ENCODE measurements at regions not wholly inside any gene's neighbourhood (a gene's known extent, or its start where the extent isn't known, plus 50 kb on each side); places are given as distances from the start of the nearest gene placed in this dataset.

- no peak for TF ChIP-seq CTCF (IDR thresholded peaks at IDR 0.05; ENCODE audit: poor library complexity, severe bottlenecking)
- TF ChIP-seq EZH2 (IDR thresholded peaks at IDR 0.05; ENCODE audit: borderline replicate concordance, insufficient read depth, low read length, poor library complexity, severe bottlenecking) = no peak
- TF ChIP-seq, protein P1, sequence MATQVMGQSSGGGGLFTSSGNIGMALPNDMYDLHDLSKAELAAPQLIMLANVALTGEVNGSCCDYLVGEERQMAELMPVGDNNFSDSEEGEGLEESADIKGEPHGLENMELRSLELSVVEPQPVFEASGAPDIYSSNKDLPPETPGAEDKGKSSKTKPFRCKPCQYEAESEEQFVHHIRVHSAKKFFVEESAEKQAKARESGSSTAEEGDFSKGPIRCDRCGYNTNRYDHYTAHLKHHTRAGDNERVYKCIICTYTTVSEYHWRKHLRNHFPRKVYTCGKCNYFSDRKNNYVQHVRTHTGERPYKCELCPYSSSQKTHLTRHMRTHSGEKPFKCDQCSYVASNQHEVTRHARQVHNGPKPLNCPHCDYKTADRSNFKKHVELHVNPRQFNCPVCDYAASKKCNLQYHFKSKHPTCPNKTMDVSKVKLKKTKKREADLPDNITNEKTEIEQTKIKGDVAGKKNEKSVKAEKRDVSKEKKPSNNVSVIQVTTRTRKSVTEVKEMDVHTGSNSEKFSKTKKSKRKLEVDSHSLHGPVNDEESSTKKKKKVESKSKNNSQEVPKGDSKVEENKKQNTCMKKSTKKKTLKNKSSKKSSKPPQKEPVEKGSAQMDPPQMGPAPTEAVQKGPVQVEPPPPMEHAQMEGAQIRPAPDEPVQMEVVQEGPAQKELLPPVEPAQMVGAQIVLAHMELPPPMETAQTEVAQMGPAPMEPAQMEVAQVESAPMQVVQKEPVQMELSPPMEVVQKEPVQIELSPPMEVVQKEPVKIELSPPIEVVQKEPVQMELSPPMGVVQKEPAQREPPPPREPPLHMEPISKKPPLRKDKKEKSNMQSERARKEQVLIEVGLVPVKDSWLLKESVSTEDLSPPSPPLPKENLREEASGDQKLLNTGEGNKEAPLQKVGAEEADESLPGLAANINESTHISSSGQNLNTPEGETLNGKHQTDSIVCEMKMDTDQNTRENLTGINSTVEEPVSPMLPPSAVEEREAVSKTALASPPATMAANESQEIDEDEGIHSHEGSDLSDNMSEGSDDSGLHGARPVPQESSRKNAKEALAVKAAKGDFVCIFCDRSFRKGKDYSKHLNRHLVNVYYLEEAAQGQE (IDR thresholded peaks at IDR 0.05; ENCODE audit: borderline replicate concordance) = no peak
These were observed 98.6 kb upstream of the SLC25A48 start for GRCh38 chr5:135735831-135736230.

All from neural cell (in vitro differentiated cells).